ENCODE measurements at regions not wholly inside any gene's neighbourhood (a gene's known extent, or its start where the extent isn't known, plus 50 kb on each side); places are given as distances from the start of the nearest gene placed in this dataset.
"Not testable (repeated sequence)": the region's sequence is repeated elsewhere in the genome, so short reads cannot be mapped to it uniquely, and the experiment has no call there.

GRCh38 chr7:145462463-145462862 is 626.6 kb upstream of the TPK1 start:
- no peak for DNase-seq (ENCODE audit: low read depth)

DNA sequence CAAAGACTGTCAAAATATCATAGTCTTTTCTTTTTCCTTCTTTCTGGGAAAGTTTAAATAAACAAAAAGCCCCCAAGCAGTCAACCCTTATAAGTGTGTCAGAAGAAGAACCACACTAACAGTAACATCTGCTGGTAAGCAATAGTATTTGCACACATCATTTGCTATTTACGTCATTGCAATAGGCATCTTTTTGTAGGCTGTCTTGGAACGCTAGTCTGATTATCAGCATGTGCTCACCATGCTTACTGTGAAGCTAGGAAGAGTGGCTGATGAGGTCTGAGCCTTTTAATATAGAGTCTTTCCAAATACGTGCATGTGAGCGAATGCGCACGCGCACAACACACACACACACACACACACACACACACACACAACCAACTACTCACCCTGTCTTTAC is 599.0 kb upstream of the TPK1 start:
- no peak for DNase-seq (ENCODE audit: low read depth)

DNA sequence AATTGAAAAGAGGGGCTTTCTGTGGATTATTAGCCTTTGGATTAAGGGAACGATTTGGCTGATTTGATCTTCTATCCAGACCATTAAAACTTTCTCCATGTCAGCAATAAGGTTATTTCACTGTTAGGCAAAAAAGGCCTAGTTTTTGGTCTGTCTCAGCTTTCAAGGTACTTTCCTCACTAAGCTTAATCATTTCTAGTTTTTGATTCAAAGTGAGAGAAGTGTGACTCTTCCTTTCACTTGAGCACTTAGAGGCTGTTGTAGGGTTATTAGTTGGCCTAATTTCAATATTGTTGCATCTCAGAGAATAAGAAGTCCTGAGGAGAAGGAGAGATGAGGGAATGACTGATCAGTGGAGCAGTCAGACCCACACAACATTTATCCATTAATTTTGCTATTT is 596.0 kb upstream of the TPK1 start:
- DNase-seq (ENCODE audit: low read depth) = no peak

- not testable (repeated sequence) for DNase-seq (ENCODE audit: low read depth)
These were observed 582.6 kb upstream of the TPK1 start for GRCh38 chr7:145418481-145418880.

GRCh38 chr7:145411066-145411465 is 575.2 kb upstream of the TPK1 start:
- no peak for DNase-seq (ENCODE audit: low read depth)

DNA sequence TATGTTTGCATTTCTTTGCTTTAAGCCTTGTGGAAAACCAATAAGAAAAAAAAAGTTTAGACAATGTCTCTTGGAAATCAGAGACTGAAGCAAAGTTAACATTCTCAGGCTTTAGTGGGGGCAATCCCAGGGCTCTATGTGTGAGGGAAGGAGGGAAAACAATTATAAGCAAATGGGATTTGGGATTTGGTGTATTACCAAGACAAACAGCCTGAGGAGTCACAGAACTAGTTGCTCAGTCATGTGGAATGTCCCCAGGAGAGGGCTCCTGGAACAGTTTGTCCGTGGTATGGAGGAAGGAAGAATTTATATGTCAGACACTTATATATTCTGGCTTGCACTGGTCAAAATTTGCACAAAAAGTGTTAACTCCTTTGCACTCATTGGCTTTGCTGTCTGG is 562.9 kb upstream of the TPK1 start:
- DNase-seq (ENCODE audit: low read depth) = no peak

DNA sequence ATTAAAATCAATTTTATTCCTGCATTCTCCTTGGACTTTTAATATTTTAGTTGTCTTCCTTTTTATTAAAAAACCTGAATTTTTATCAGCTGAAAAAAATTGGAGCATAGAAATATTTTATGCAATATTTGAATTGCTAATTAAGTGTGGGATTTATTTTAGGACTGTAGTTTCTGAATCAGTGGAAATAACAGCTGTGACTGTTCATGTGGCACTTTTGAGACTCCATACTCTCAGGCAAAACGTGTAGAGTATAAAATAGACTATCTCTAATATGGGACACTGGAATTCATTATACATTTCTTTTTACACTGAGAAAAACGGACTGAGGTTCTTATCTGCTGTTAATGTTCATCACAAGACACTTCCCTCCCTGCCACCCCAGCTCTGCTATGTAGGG is 558.3 kb upstream of the TPK1 start:
- no peak for DNase-seq (ENCODE audit: low read depth)

DNA sequence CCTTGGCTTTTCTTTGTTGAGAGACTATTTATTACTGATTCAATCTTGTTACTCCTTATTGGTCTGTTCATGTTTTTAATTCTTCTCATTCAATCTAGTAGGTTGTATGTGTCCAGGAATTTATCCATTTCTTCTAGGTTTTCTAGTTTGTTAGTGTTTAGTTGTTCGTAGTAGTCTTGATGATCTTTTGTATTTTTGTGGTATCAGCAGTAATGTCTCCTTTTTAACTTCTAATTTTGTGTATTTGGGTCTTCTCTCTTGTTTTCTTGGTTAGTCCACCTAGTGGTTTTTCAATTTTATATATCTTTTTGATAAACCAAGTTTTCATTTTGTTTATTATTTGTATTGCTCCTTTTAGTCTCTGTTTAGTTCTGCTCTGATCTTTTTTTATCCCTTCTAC is 546.9 kb upstream of the TPK1 start:
- no peak for DNase-seq (ENCODE audit: low read depth)

- DNase-seq (ENCODE audit: low read depth) = no peak
These were observed 542.3 kb upstream of the TPK1 start for GRCh38 chr7:145378197-145378596.

DNA sequence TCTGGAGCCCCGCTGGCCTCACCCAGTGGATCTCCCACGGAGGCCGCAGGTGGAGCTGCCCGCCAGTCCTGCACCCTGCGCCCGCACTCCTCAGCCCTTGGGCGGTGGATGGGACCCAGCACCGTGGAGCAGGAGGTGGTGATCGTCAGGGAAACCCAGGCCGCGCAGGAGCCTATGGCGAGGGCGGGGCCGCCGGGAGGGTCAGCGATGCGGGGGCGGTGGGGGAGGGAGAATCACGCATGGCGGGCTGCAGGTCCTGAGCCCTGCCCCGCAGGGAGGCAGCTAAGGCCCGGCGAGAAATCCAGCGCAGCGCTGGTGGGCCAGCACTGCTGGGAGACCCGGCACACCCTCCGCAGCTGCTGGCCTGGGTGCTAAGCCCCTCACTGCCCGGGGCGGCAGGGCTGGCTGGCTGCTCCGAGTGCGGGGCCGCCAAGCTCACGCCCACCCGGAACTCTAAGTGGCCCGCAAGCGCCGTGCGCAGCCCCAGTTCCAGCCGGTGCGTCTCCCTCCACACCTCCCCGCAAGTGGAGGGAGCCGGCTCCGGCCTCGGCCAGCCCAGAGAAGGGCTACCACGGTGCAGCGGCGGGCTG is 524.8 kb upstream of the TPK1 start:
- DNase-seq (ENCODE audit: low read depth) = no peak

GRCh38 chr7:145350334-145350733 is 514.5 kb upstream of the TPK1 start:
- DNase-seq (ENCODE audit: low read depth) = no peak

- not testable (repeated sequence) for DNase-seq (ENCODE audit: low read depth)
These were observed 513.6 kb upstream of the TPK1 start for GRCh38 chr7:145349452-145349851.

GRCh38 chr7:145347271-145347670 is 511.4 kb upstream of the TPK1 start:
- no peak for DNase-seq (ENCODE audit: low read depth)

DNA sequence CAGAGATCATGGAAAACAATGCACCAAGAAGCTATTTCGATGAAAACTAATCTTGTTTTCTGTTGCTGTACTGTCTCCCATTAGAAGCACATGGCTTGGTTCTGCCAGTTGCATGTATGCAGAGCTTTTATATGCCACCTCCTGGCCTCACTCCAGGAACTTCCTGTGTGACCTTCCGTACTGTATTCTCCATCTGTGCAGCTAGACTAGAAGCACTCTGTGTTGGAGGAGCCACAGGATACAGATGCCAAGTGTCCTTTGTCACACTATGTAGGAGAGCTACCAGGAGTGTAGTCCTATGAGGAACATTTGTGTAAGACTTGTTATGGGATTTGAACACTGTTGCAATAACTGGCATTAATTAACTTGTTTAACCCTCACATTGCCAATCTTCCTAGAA is 503.5 kb upstream of the TPK1 start:
- no peak for DNase-seq (ENCODE audit: low read depth)

DNA sequence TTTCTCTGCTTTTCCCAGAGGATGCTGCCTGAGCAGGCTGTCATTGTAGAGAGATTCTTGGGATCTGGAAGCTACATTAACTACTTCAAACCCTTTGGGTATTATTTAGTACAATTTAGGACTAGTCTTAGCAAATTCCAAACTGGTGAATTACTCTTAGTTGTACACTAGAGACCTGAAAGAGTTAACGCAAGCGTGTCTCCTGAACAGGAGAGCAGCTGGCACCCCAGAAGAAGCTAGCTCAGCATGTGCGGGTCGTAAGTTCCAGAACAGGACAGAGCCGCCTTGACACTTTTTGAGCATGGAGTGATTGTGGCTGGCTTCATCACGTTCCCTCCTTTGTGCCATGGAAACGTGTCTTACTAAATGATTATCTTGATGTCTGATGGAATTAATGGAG is 495.7 kb upstream of the TPK1 start:
- DNase-seq (ENCODE audit: low read depth) = no peak

DNA sequence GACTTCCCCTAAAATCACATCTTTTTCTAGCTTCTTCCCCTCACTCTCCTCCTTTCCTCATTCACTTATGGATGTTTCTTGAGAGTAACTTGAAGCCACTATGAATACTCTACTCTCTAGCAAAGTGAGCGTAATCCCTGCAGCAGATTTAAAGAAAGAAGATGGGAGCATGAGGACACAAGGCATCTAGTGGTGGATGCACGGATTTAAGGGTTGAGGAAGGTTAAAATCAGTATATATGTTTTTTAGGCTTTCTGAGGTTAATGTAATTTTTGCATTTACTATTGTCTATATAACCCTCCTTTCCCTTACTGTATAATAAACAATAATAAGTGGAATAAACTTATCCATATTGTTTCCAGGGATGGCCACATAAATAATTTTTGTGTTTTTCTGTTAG is 495.2 kb upstream of the TPK1 start:
- no peak for DNase-seq (ENCODE audit: low read depth)

- no peak for DNase-seq (ENCODE audit: low read depth)
These were observed 491.8 kb upstream of the TPK1 start for GRCh38 chr7:145327646-145328045.

DNA sequence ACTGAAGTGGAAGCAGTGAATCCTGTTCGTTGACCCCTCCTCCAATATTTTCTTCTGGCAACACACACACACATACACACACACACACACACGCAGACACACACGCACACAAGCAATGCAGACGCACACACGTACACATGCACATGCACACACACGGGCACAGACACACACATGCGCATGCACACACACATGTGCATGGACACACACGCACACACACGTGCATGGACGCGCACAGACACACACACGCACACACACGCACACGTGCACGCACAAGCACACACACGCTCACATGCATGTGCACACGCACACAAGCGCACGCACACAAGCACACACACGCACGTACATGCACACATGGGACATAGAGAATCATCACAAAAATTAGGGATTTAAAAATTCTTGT is 488.2 kb upstream of the TPK1 start:
- DNase-seq (ENCODE audit: low read depth) = no peak

GRCh38 chr7:145313551-145313950 is 477.7 kb upstream of the TPK1 start:
- no peak for DNase-seq (ENCODE audit: low read depth)

- no peak for DNase-seq (ENCODE audit: low read depth)
These were observed 457.9 kb upstream of the TPK1 start for GRCh38 chr7:145293754-145294153.

- DNase-seq (ENCODE audit: low read depth) = no peak
These were observed 457.4 kb upstream of the TPK1 start for GRCh38 chr7:145293228-145293701.

GRCh38 chr7:145289384-145289783 is 453.5 kb upstream of the TPK1 start:
- no peak for DNase-seq (ENCODE audit: low read depth)

- DNase-seq (ENCODE audit: low read depth) = no peak
These were observed 440.3 kb upstream of the TPK1 start for GRCh38 chr7:145276118-145276517.

GRCh38 chr7:145269418-145270161 is 433.7 kb upstream of the TPK1 start:
- DNase-seq (ENCODE audit: low read depth) = no peak

Measured in ELR (cell line).